OCI-LY1 (cell line): ENCODE measurements at regions not wholly inside any gene's neighbourhood (a gene's known extent, or its start where the extent isn't known, plus 50 kb on each side); places are given as distances from the start of the nearest gene placed in this dataset.

ENCODE experiments used
- CTCF ChIP-seq: fragments of 200-600 bp; sonication (generic), shearing (Covaris generic); IDR thresholded peaks from 2 replicates; pipeline ENCODE4 v1.5.1; 2017; ENCODE audit warnings: mild to moderate bottlenecking, antibody characterized with exemption, low read length, moderate library complexity, mixed read lengths
- EZH2 ChIP-seq: fragments of 200-600 bp; sonication (generic), shearing (Covaris generic); IDR thresholded peaks from 2 replicates; pipeline ENCODE4 v1.8.0; 2017; ENCODE audit warnings: borderline replicate concordance, mixed run types, mild to moderate bottlenecking, antibody characterized with exemption, low read length, moderate library complexity, mixed read lengths

GRCh38 chr18:46426021-46426678 lies 230.9 kb downstream of the LOXHD1 start:
- TF ChIP-seq CTCF, result no peak
- TF ChIP-seq EZH2, result no peak
